H9 (cell line): ENCODE measurements at regions not wholly inside any gene's neighbourhood (a gene's known extent, or its start where the extent isn't known, plus 50 kb on each side); places are given as distances from the start of the nearest gene placed in this dataset.

Experiments
- DNase-seq: peaks from one replicate; pipeline ENCODE4 v3.0.0-alpha.2; 2017
- H2AFZ ChIP-seq: one replicate; pipeline ENCODE4 v1.6.1; 2013; ENCODE audit warnings: mild to moderate bottlenecking, low read length, control low read depth, moderate library complexity
- H2AK5ac ChIP-seq: 2 replicates; pipeline ENCODE4 v1.6.1; 2013; ENCODE audit warnings: low read length, control low read depth, mixed read lengths; ENCODE audit not compliant: insufficient read length
- H2BK120ac ChIP-seq: one replicate; pipeline ENCODE4 v1.6.1; 2013; ENCODE audit warnings: low read depth, mild to moderate bottlenecking, low read length, control low read depth, inconsistent platforms; ENCODE audit not compliant: poor library complexity, severe bottlenecking
- H2BK12ac ChIP-seq: 2 replicates; pipeline ENCODE4 v1.6.1; 2013; ENCODE audit warnings: low read length, control low read depth, mixed read lengths, low read depth; ENCODE audit not compliant: insufficient read length
- H2BK15ac ChIP-seq: 2 replicates; pipeline ENCODE4 v1.6.1; 2013; ENCODE audit warnings: low read depth, low read length, control low read depth
- H2BK20ac ChIP-seq: one replicate; pipeline ENCODE4 v1.6.1; 2013; ENCODE audit warnings: low read depth, mild to moderate bottlenecking, low read length, control low read depth, inconsistent platforms; ENCODE audit not compliant: poor library complexity, severe bottlenecking
- H2BK5ac ChIP-seq: 2 replicates; pipeline ENCODE4 v1.6.1; 2013; ENCODE audit warnings: low read length, control low read depth, mixed read lengths; ENCODE audit not compliant: insufficient read length
- H3K14ac ChIP-seq: 2 replicates; pipeline ENCODE4 v1.6.1; 2013; ENCODE audit warnings: low read length, control low read depth; ENCODE audit not compliant: insufficient read depth
- H3K18ac ChIP-seq: 2 replicates; pipeline ENCODE4 v1.6.1; 2013; ENCODE audit warnings: low read depth, mild to moderate bottlenecking, mixed read lengths, low read length, control low read depth; ENCODE audit not compliant: insufficient read length
- H3K23ac ChIP-seq: 2 replicates; pipeline ENCODE4 v1.6.1; 2013; ENCODE audit warnings: low read length, control low read depth, mixed read lengths, low read depth; ENCODE audit not compliant: insufficient read length
- H3K23me2 ChIP-seq: 2 replicates; pipeline ENCODE4 v1.6.1; 2013; ENCODE audit warnings: low read depth, mild to moderate bottlenecking, mixed read lengths, low read length, control low read depth; ENCODE audit not compliant: insufficient read length, poor library complexity, severe bottlenecking
- H3K27ac ChIP-seq: 2 replicates; pipeline ENCODE4 v1.5.1; 2013; ENCODE audit warnings: low read length, control low read depth, mixed read lengths, low read depth; ENCODE audit not compliant: insufficient read length
- H3K27me3 ChIP-seq: 2 replicates; pipeline ENCODE4 v1.6.1; 2013; ENCODE audit warnings: low read length, control low read depth, inconsistent platforms; ENCODE audit not compliant: insufficient read depth
- H3K4ac ChIP-seq: 2 replicates; pipeline ENCODE4 v1.6.1; 2013; ENCODE audit warnings: low read depth, mild to moderate bottlenecking, control low read depth, inconsistent platforms, low read length, moderate library complexity
- H3K4me1 ChIP-seq: 2 replicates; pipeline ENCODE4 v1.6.1; 2013; ENCODE audit warnings: low read length, control low read depth, inconsistent platforms; ENCODE audit not compliant: insufficient read depth
- H3K4me2 ChIP-seq: 2 replicates; pipeline ENCODE4 v1.6.1; 2013; ENCODE audit warnings: low read length, control low read depth, mixed read lengths; ENCODE audit not compliant: insufficient read length, insufficient read depth
- H3K56ac ChIP-seq: 2 replicates; pipeline ENCODE4 v1.6.1; 2013; ENCODE audit warnings: low read depth, mild to moderate bottlenecking, mixed read lengths, low read length, control low read depth; ENCODE audit not compliant: insufficient read length
- H3K79me1 ChIP-seq: 2 replicates; pipeline ENCODE4 v1.6.1; 2013; ENCODE audit warnings: low read depth, mild to moderate bottlenecking, moderate library complexity, low read length, control low read depth, inconsistent platforms; ENCODE audit not compliant: insufficient read depth, poor library complexity, severe bottlenecking
- H3K79me2 ChIP-seq: 2 replicates; pipeline ENCODE4 v1.6.1; 2013; ENCODE audit warnings: low read length, control low read depth, inconsistent platforms; ENCODE audit not compliant: insufficient read depth
- H3K9ac ChIP-seq: 2 replicates; pipeline ENCODE4 v1.6.1; 2013; ENCODE audit warnings: low read length, control low read depth, mixed read lengths; ENCODE audit not compliant: insufficient read length; ENCODE audit errors: extremely low read depth
- H3K9me3 ChIP-seq: one replicate; pipeline ENCODE4 v1.6.1; 2013; ENCODE audit warnings: low read depth, low read length, inconsistent platforms; ENCODE audit not compliant: control insufficient read depth
- H3T11ph ChIP-seq: one replicate; pipeline ENCODE4 v1.6.1; 2013; ENCODE audit warnings: mild to moderate bottlenecking, low read length, control low read depth, inconsistent platforms
- H4K20me1 ChIP-seq: one replicate; pipeline ENCODE4 v1.6.1; 2013; ENCODE audit not compliant: control insufficient read depth, insufficient read length, insufficient read depth
- H4K5ac ChIP-seq: 2 replicates; pipeline ENCODE4 v1.6.1; 2013; ENCODE audit warnings: low read depth, mild to moderate bottlenecking, mixed read lengths, low read length, control low read depth; ENCODE audit not compliant: insufficient read length
- H4K8ac ChIP-seq: replicated peaks from 2 replicates; pipeline ENCODE4 v1.6.1; 2013; ENCODE audit warnings: low read length, control low read depth, mixed read lengths, low read depth; ENCODE audit not compliant: insufficient read length
- H4K91ac ChIP-seq: 2 replicates; pipeline ENCODE4 v1.6.1; 2013; ENCODE audit warnings: low read depth, mild to moderate bottlenecking, moderate library complexity, mixed read lengths, low read length, control low read depth; ENCODE audit not compliant: insufficient read length
- H3K27ac Mint-ChIP-seq, 3 experiments: 2 replicates in 2 of 3; 3 replicates in 1 of 3; pipeline ENCODE4 v1.8.0; 2020 to 2021; ENCODE audit warnings: mixed read lengths in 3 of 3, mild to moderate bottlenecking in 1 of 3, moderate library complexity in 1 of 3
- H3K27me3 Mint-ChIP-seq: 2 replicates; pipeline ENCODE4 v1.8.0; 2021; ENCODE audit warnings: low read depth, mild to moderate bottlenecking, moderate library complexity, mixed read lengths
- H3K36me3 Mint-ChIP-seq, 3 experiments: 2 replicates in 2 of 3; 3 replicates in 1 of 3; pipeline ENCODE4 v1.8.0; 2020 to 2021; ENCODE audit warnings: low read depth in 3 of 3, mixed read lengths in 3 of 3; ENCODE audit not compliant: insufficient read depth in 1 of 3
- H3K4me1 Mint-ChIP-seq, 2 experiments: 2 replicates each; pipeline ENCODE4 v1.8.0; 2020; ENCODE audit warnings: mixed read lengths in 2 of 2
- H3K4me3 Mint-ChIP-seq, 2 experiments: 2 replicates in 1 of 2; 3 replicates in 1 of 2; pipeline ENCODE4 v1.8.0; 2020 to 2021; ENCODE audit warnings: mild to moderate bottlenecking in 2 of 2, mixed read lengths in 2 of 2, moderate library complexity in 1 of 2
- H3K9me3 Mint-ChIP-seq, 2 experiments: 2 replicates in 1 of 2; 3 replicates in 1 of 2; pipeline ENCODE4 v1.8.0; 2020; ENCODE audit warnings: mild to moderate bottlenecking in 2 of 2, mixed read lengths in 2 of 2, moderate library complexity in 1 of 2
- CTCF ChIP-seq: fragments of 200-600 bp; sonication (generic); conservative IDR thresholded peaks from 3 replicates; pipeline ENCODE4 v1.8.0; 2021; ENCODE audit warnings: antibody characterized with exemption, mild to moderate bottlenecking
- WGBS: extraction: QIAGEN DNeasy Blood & Tissue Kit; methylation state at CpG from one replicate; pipeline ENCODE4 v1.1.7; 2013; ENCODE audit warnings: missing lambda C conversion rate, low lambda C conversion rate, mixed read lengths; ENCODE audit not compliant: insufficient read length; ENCODE audit errors: extremely low coverage; 5-methylcytosine and 5-hydroxymethylcytosine counted together

GRCh38 chr6:134740027-134740373 is 209.9 kb downstream of the ALDH8A1 start:
- WGBS = 100% methylated on average over 1 of the region's 5 CpGs
- TF ChIP-seq CTCF = no peak
- H2AFZ ChIP-seq = no peak overlapping the region
- no peak overlapping the region for H3K4me2 ChIP-seq
- no peak overlapping the region for H2AK5ac ChIP-seq
- no peaks in the 10 kb centered on the region for H4K20me1 ChIP-seq
- no peaks in the 10 kb centered on the region for H3K4me1 ChIP-seq
- Mint-ChIP-seq H3K4me3 (no peak overlapping the region), H3K27me3 (no peaks in the 10 kb centered on the region), H3K27ac (no peak overlapping the region), H3K4me1 (peaks cover 3 to 6% of the 10 kb centered on the region in 2 experiments; a peak in 2 of 4 replicates), H3K36me3 (no peaks in the 10 kb centered on the region), H3K9me3 (no peaks in the 10 kb centered on the region; a peak in 1 of 5 replicates)
- H2BK15ac ChIP-seq = no peak overlapping the region
- H3K18ac ChIP-seq = no peak overlapping the region
- no peak overlapping the region for H2BK12ac ChIP-seq
- H3K9me3 ChIP-seq = no peaks in the 10 kb centered on the region
- no peak overlapping the region for H4K8ac ChIP-seq
- H3K79me2 ChIP-seq = no peaks in the 10 kb centered on the region
- no peak overlapping the region for H3K23ac ChIP-seq
- H3T11ph ChIP-seq = no peak overlapping the region
- no peak overlapping the region for H2BK5ac ChIP-seq
- H3K9ac ChIP-seq = no peak overlapping the region
- H2BK20ac ChIP-seq = no peak overlapping the region
- H3K79me1 ChIP-seq = no peaks in the 10 kb centered on the region
- H2BK120ac ChIP-seq = no peak overlapping the region
- H4K5ac ChIP-seq = no peak overlapping the region
- H3K27me3 ChIP-seq = no peaks in the 10 kb centered on the region
- H3K14ac ChIP-seq = no peak overlapping the region
- H3K56ac ChIP-seq = no peak overlapping the region
- no peak overlapping the region for H3K4ac ChIP-seq
- no peak overlapping the region for H4K91ac ChIP-seq
- H3K23me2 ChIP-seq = no peaks in the 10 kb centered on the region
- no peak for DNase-seq
- H3K27ac ChIP-seq = no peak overlapping the region
